B cell (primary cell): ENCODE measurements at regions not wholly inside any gene's neighbourhood (a gene's known extent, or its start where the extent isn't known, plus 50 kb on each side); places are given as distances from the start of the nearest gene placed in this dataset.

Experiments used
- ATAC-seq: fragments of 200-7000 bp; cut with Tn5 transposase; one replicate; pipeline ENCODE4 v1.10.0; 2021; ENCODE audit warnings: low read depth, mild to moderate bottlenecking, moderate number of reproducible peaks, moderate library complexity
- CTCF ChIA-PET: fragments of 350-600 bp; sonication (Branson Sonifier 250); formaldehyde crosslinking; loops from one replicate; lab custom pipeline; 2021; ENCODE audit warnings: antibody characterized with exemption, inconsistent platforms; lab: Charles Lee
- POLR2A ChIA-PET: fragments of 350-600 bp; sonication (Branson Sonifier 250); formaldehyde crosslinking; loops from one replicate; lab custom pipeline; 2021; ENCODE audit warnings: antibody characterized with exemption; lab: Charles Lee
- DNase-seq: peaks from one replicate; pipeline ENCODE4 v3.0.0; 2013
- H2AFZ ChIP-seq: 2 replicates; pipeline ENCODE4 v1.6.1; 2012; ENCODE audit warnings: mild to moderate bottlenecking, low read depth, low read length; ENCODE audit not compliant: insufficient read depth, poor library complexity, severe bottlenecking
- H3K27ac ChIP-seq, 2 donors: 1 replicate in 1 of 2; 2 replicates in 1 of 2; pipeline ENCODE4 v1.5.1; 2012 to 2013; ENCODE audit warnings: low read length in 2 of 2, mild to moderate bottlenecking in 2 of 2, moderate library complexity in 1 of 2
- H3K27me3 ChIP-seq, 4 experiments: fragments of 200-600 bp in 1 of 4; sonication (generic) in 1 of 4; replicated peaks in 1 of 4; 1 replicate in 2 of 4; 2 replicates in 2 of 4; pipeline versions ENCODE4 v1.6.1 to v1.7.0; 2013 to 2016; ENCODE audit warnings: low read length in 3 of 4, mild to moderate bottlenecking in 2 of 4, mixed read lengths in 1 of 4, moderate library complexity in 1 of 4; ENCODE audit not compliant: insufficient read depth in 4 of 4, control insufficient read depth in 3 of 4; ENCODE audit errors: control extremely low read depth in 1 of 4
- H3K36me3 ChIP-seq, 2 experiments: replicated peaks in 1 of 2; 1 replicate in 1 of 2; 2 replicates in 1 of 2; pipeline versions ENCODE4 v1.6.1 to v1.7.1; 2013; ENCODE audit warnings: low read length in 1 of 2; ENCODE audit not compliant: insufficient read depth in 2 of 2, control insufficient read depth in 1 of 2; ENCODE audit errors: control extremely low read depth in 1 of 2, extremely low read depth in 1 of 2
- H3K4me1 ChIP-seq, 2 donors: fragments of 200-600 bp in 1 of 2; sonication (generic) in 1 of 2; 1 replicate in 1 of 2; 2 replicates in 1 of 2; pipeline versions ENCODE4 v1.5.1 to v1.6.1; 2013 to 2017; ENCODE audit warnings: low read length in 2 of 2; ENCODE audit not compliant: control insufficient read depth in 2 of 2, insufficient read depth in 2 of 2
- H3K4me2 ChIP-seq: replicated peaks from 2 replicates; pipeline ENCODE3; 2012; ENCODE audit warnings: mild to moderate bottlenecking, low read depth, low read length; ENCODE audit not compliant: poor library complexity, severe bottlenecking
- H3K4me3 ChIP-seq, 5 experiments: fragments of 200-600 bp in 1 of 5; sonication (generic) in 1 of 5; 1 replicate in 3 of 5; 2 replicates in 2 of 5; pipeline versions ENCODE4 v1.5.1 to v1.7.0; 2011 to 2016; ENCODE audit warnings: low read length in 4 of 5, mild to moderate bottlenecking in 4 of 5, low read depth in 2 of 5, control low read depth in 1 of 5, moderate library complexity in 1 of 5; ENCODE audit not compliant: insufficient read depth in 1 of 5; ENCODE audit errors: control extremely low read depth in 1 of 5, extremely low read depth in 1 of 5
- H3K79me2 ChIP-seq: fragments of 200-600 bp; sonication (generic); one replicate; pipeline ENCODE4 v1.6.0; 2016; ENCODE audit warnings: low read length; ENCODE audit not compliant: control insufficient read depth, insufficient read depth
- H3K9ac ChIP-seq: fragments of 200-600 bp; sonication (generic); 2 replicates; pipeline ENCODE4 v1.6.1; 2017; ENCODE audit warnings: mild to moderate bottlenecking, low read length, moderate library complexity
- H3K9me3 ChIP-seq, 3 donors: one replicate each; pipeline versions ENCODE4 v1.6.1 to v1.7.1; 2013; ENCODE audit warnings: low read length in 2 of 3; ENCODE audit not compliant: control insufficient read depth in 2 of 3, insufficient read depth in 1 of 3; ENCODE audit errors: control extremely low read depth in 1 of 3
- H4K20me1 ChIP-seq: 2 replicates; pipeline ENCODE4 v1.6.0; 2012; ENCODE audit warnings: mild to moderate bottlenecking, low read length; ENCODE audit not compliant: insufficient read depth, control insufficient read depth, poor library complexity, severe bottlenecking
- H3K27ac Mint-ChIP-seq: one replicate; pipeline ENCODE4 v1.8.0; 2021; ENCODE audit warnings: mixed read lengths
- H3K27me3 Mint-ChIP-seq: one replicate; pipeline ENCODE4 v1.8.0; 2021; ENCODE audit warnings: mixed read lengths
- H3K4me1 Mint-ChIP-seq: one replicate; pipeline ENCODE4 v1.8.0; 2021; ENCODE audit warnings: mixed read lengths
- H3K4me3 Mint-ChIP-seq: one replicate; pipeline ENCODE4 v1.8.0; 2021; ENCODE audit warnings: mixed read lengths
- H3K9me3 Mint-ChIP-seq: one replicate; pipeline ENCODE4 v1.8.0; 2022; ENCODE audit warnings: mixed read lengths; ENCODE audit not compliant: insufficient read depth
- CTCF ChIP-seq: fragments of 200-600 bp; IDR thresholded peaks from one replicate; pipeline ENCODE4 v1.8.0; 2022; ENCODE audit warnings: antibody characterized with exemption, mild to moderate bottlenecking
- EZH2 ChIP-seq: IDR thresholded peaks from 2 replicates; pipeline ENCODE4 v1.6.1; 2012; ENCODE audit warnings: borderline replicate concordance, low read depth, mild to moderate bottlenecking, moderate library complexity, low read length; ENCODE audit not compliant: insufficient read depth, poor library complexity, severe bottlenecking
- WGBS: methylation state at CpG from one replicate; pipeline ENCODE4 v1.1.5; 2013; ENCODE audit warnings: missing lambda C conversion rate; ENCODE audit not compliant: insufficient coverage; 5-methylcytosine and 5-hydroxymethylcytosine counted together
- intact Hi-C: fragments of 100-400 bp; cut with micrococcal nuclease; formaldehyde crosslinking; loops from one replicate; pipeline ENCODE4 v1.10.0; 2022

DNA sequence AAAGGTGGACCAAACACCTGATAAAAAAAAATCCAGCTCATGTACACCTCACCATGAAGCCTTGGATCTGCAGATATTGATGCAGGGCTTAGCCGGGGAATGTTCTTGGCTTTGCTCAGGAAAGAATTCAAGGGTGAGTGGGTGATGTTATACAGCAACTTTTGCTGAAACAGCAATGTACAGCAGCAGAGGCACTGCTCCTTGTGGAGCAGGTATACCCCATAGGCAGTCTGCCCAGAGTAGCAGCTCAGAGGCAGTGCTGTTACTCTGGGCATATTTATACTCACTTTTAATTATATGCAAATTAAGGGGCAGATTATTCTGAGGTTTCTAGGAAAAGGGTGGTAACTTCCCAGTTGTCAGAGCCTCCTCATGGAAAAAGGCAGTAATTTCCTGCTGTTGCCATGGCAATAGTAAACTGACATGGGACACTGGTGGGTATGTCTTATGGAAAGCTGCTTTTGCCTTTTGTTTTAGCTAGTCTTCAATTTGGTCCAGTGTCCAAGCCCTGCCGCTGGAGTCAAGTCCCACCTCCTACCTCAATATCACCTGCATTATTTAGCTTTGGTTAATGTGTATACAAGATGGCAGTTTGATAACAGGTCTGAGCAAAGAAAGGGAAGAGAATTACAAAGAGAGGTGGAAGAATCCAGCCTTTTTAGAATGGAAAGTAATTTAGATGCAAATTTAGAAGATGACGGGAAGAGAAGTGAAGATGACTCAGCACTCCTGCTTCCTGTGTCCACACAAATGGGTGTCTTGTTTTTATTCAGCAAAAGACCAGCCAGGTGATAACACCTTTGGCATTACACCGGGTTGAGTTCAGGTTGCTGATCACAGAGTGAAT lies 110.1 kb upstream of the JAG1 start:
- peaks cover 0 to 2% (median 0%) of the 10 kb centered on the region in 4 experiments for H3K27me3 ChIP-seq
- H3K36me3 ChIP-seq, result no peaks in the 10 kb centered on the region
- no peak overlapping the region for H3K4me3 ChIP-seq
- CTCF ChIA-PET, result no interaction called here
- DNase-seq (no peak), ATAC-seq (no peak)
- no peaks in the 10 kb centered on the region for H3K27me3 Mint-ChIP-seq
- intact Hi-C loops, result no loop called here
- no peak for TF ChIP-seq CTCF
- no peak for TF ChIP-seq EZH2
- H3K9ac ChIP-seq, result no peak overlapping the region
- no peak overlapping the region for H3K27ac ChIP-seq
- no peak overlapping the region for H3K4me2 ChIP-seq
- H2AFZ ChIP-seq, result no peak overlapping the region
- H3K79me2 ChIP-seq, result no peaks in the 10 kb centered on the region
- no peak overlapping the region for H3K27ac Mint-ChIP-seq
- H3K4me1 Mint-ChIP-seq, result no peaks in the 10 kb centered on the region
- H3K4me1 ChIP-seq, result no peaks in the 10 kb centered on the region
- H3K9me3 ChIP-seq, result peaks cover 0 to 6% (median 0%) of the 10 kb centered on the region in 3 donors
- POLR2A ChIA-PET, result no interaction called here
- WGBS, result 79% methylated on average over 3 of the region's 4 CpGs
- H3K4me3 Mint-ChIP-seq, result no peak overlapping the region
- no peaks in the 10 kb centered on the region for H4K20me1 ChIP-seq
- no peaks in the 10 kb centered on the region for H3K9me3 Mint-ChIP-seq

GRCh38 chr20:10784554-10785183 lies 110.9 kb upstream of the JAG1 start:
- ChIA-PET CTCF (no interaction called here), POLR2A (no interaction called here)
- no peak overlapping the region for H3K4me2 ChIP-seq
- no peaks in the 10 kb centered on the region for H3K79me2 ChIP-seq
- no peak overlapping the region for H2AFZ ChIP-seq
- DNase-seq, result no peak
- no peak overlapping the region for H3K27ac ChIP-seq
- H3K27ac Mint-ChIP-seq, result no peak overlapping the region
- H3K4me1 ChIP-seq, result no peaks in the 10 kb centered on the region
- H3K4me1 Mint-ChIP-seq, result no peaks in the 10 kb centered on the region
- H3K4me3 Mint-ChIP-seq, result no peak overlapping the region
- no peak overlapping the region for H3K4me3 ChIP-seq
- no peaks in the 10 kb centered on the region for H3K9me3 Mint-ChIP-seq
- no peak for ATAC-seq
- TF ChIP-seq EZH2 (no peak), CTCF (no peak)
- 100% methylated on average over 2 of the region's 6 CpGs for WGBS
- no peak overlapping the region for H3K9ac ChIP-seq
- H3K27me3 Mint-ChIP-seq, result no peaks in the 10 kb centered on the region
- no peaks in the 10 kb centered on the region for H3K36me3 ChIP-seq
- H3K27me3 ChIP-seq, result peaks cover 0 to 2% (median 0%) of the 10 kb centered on the region in 4 experiments
- peaks cover 0 to 6% (median 0%) of the 10 kb centered on the region in 3 donors for H3K9me3 ChIP-seq
- no peaks in the 10 kb centered on the region for H4K20me1 ChIP-seq
- intact Hi-C loops, result no loop called here
